Right atrium auricular region (tissue), 2 donors: ENCODE measurements at regions not wholly inside any gene's neighbourhood (a gene's known extent, or its start where the extent isn't known, plus 50 kb on each side); places are given as distances from the start of the nearest gene placed in this dataset.

Experiments used
- DNase-seq: peaks from one replicate; pipeline ENCODE4 v3.0.0-alpha.2; 2019; ENCODE audit warnings: low spot score
- H3K27ac ChIP-seq, 2 donors: fragments of 200-600 bp; sonication (generic); 1 replicate in 1 of 2; 2 replicates in 1 of 2; pipeline ENCODE4 v1.5.1; 2016 to 2019
- H3K27me3 ChIP-seq, 2 donors: fragments of 200-600 bp; sonication (generic); one replicate each; pipeline versions ENCODE4 v1.5.1 to v1.6.0; 2017 to 2019
- H3K36me3 ChIP-seq: fragments of 200-600 bp; sonication (generic); one replicate; pipeline ENCODE4 v1.5.1; 2016
- H3K4me1 ChIP-seq, 2 donors: fragments of 200-600 bp; sonication (generic); one replicate each; pipeline versions ENCODE4 v1.5.1 to v1.6.0; 2017 to 2019
- H3K4me3 ChIP-seq, 2 donors: fragments of 200-600 bp; sonication (generic); 1 replicate in 1 of 2; 2 replicates in 1 of 2; pipeline ENCODE4 v1.5.1; 2017 to 2019; ENCODE audit warnings: mild to moderate bottlenecking in 1 of 2, moderate library complexity in 1 of 2
- H3K9me3 ChIP-seq, 2 donors: fragments of 200-600 bp; sonication (generic); one replicate each; pipeline ENCODE4 v1.5.1; 2019
- TF ChIP-seq, protein P1 (sequence below), 2 donors: fragments of 200-600 bp; sonication (generic); IDR thresholded peaks; one replicate each; pipeline ENCODE4 v1.5.1; 2019; ENCODE audit warnings: antibody characterized with exemption in 2 of 2

DNA sequence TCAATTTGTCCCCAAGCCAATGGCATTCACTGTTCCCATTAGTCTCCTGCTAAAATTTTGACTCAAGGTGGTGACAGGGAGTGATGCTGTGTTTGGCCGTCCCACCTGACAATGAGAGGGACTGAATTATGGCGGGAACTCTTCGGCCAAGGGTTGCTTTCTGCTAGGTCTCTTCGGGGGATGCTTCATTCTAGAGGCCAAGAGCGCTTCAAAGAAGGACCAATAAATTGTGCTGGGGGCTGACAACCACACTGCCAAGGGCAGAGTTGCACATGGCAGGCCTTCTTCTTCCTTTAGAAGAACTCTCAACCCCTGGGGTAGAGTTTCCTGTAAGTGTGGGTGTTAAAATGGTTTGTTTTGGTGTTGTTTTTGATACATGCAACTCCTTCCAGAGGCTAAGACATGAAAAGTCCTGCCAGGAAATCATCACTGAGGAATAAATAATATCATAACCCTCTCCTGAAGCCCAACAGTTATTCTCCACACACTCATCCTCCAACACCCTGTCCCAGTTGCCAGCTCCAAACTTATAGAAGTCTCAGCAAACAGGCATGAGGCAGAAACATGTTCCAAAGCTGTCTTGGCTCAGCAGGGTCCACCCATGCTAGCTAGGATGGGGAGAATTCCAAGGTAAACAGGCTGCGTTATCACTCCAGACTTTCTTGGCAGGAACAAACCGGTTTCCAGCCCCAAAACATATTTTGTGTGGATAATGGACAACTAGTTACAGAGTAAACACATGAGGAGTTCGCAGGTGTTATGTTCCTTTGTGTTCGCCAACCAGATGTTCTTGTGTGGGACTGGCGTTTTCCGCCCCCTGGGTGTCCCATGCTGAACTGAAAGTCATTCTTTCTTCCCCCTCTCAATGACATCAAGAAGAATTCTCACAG lies 396.7 kb upstream of the RGMA start:
- H3K27ac ChIP-seq = peak overlapping the region; percentile 20 to 65
- no peaks in the 10 kb centered on the region for H3K36me3 ChIP-seq
- H3K4me3 ChIP-seq = no peak overlapping the region
- DNase-seq = peak; percentile 72
- peaks cover 0 to 5% of the 10 kb centered on the region in 2 donors for H3K4me1 ChIP-seq
- H3K27me3 ChIP-seq = no peaks in the 10 kb centered on the region
- TF ChIP-seq, protein P1, sequence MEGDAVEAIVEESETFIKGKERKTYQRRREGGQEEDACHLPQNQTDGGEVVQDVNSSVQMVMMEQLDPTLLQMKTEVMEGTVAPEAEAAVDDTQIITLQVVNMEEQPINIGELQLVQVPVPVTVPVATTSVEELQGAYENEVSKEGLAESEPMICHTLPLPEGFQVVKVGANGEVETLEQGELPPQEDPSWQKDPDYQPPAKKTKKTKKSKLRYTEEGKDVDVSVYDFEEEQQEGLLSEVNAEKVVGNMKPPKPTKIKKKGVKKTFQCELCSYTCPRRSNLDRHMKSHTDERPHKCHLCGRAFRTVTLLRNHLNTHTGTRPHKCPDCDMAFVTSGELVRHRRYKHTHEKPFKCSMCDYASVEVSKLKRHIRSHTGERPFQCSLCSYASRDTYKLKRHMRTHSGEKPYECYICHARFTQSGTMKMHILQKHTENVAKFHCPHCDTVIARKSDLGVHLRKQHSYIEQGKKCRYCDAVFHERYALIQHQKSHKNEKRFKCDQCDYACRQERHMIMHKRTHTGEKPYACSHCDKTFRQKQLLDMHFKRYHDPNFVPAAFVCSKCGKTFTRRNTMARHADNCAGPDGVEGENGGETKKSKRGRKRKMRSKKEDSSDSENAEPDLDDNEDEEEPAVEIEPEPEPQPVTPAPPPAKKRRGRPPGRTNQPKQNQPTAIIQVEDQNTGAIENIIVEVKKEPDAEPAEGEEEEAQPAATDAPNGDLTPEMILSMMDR (IDR thresholded peaks at IDR 0.05) = peak in 1 of 2 donors; percentile 27
- no peaks in the 10 kb centered on the region for H3K9me3 ChIP-seq

DNA sequence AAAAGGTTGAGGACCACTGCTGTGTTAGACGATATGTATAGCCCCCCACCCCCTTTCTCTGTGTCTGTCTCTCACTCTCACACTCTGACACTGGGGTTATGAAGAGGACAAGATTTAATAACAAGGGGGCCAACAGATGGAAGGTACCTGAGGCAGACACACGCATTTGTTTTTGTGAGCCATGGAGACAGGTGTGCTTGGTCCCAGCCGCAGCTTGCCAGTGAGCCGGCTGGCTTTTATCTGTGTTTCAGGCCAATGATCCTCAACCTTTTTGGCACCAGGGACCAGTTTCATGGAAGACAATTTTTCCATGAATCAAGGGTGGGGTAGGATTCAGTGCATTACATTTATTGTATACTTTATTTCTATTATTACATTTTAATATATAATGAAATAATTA lies 394.9 kb upstream of the RGMA start:
- Histone ChIP-seq H3K4me3 (no peak overlapping the region), H3K36me3 (no peaks in the 10 kb centered on the region), H3K9me3 (no peaks in the 10 kb centered on the region), H3K27me3 (no peaks in the 10 kb centered on the region), H3K27ac (no peak overlapping the region), H3K4me1 (peaks cover 0 to 5% of the 10 kb centered on the region in 2 donors)
- DNase-seq = no peak
- TF ChIP-seq, protein P1 (IDR thresholded peaks at IDR 0.05) = no peak

DNA sequence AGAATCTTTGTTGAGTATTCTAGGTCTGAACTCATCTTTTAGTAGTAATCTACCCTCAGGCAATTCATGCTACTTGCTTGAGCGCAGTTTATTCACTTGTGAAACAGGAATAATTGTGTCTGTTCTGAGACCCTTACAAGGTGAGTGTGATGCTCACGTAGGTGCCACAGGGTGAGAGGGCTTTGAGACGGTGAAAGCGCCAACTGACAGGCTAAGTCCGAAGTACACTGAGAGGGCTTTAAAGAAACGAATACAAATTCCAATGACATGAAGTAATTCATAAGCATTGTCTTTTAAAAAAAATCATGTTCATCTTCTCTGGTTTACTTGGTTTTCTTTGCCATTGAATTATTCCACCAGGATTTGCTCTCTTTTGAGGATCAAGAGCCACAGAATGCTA lies 393.7 kb upstream of the RGMA start:
- Histone ChIP-seq H3K4me1 (peaks cover 0 to 5% of the 10 kb centered on the region in 2 donors), H3K36me3 (no peaks in the 10 kb centered on the region), H3K27ac (no peak overlapping the region), H3K27me3 (no peaks in the 10 kb centered on the region), H3K9me3 (no peaks in the 10 kb centered on the region), H3K4me3 (no peak overlapping the region)
- DNase-seq = no peak
- TF ChIP-seq, protein P1 (IDR thresholded peaks at IDR 0.05) = no peak

DNA sequence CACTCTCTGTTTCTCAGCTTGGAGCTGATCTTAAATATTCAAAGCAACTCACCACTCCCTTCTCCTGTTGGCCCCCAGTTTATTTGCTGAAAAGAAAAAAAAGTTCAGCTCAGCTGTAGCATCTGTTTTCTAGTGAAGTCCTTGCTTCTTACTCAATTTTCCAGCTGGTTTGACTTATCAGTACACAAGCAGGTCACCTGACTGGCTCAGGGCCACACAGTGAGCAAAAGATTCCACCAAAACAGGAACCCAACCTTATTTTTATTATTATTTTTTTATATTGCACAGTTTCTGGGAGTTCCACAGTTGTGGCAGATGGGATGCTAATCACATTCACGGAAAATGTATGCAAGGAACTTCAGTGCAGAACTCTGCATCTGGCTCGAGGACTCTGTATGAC lies 390.7 kb upstream of the RGMA start:
- no peaks in the 10 kb centered on the region for H3K9me3 ChIP-seq
- no peaks in the 10 kb centered on the region for H3K36me3 ChIP-seq
- DNase-seq = peak; percentile 66
- H3K4me1 ChIP-seq = no peaks in the 10 kb centered on the region
- peak overlapping the region in 1 of 2 donors; percentile 53 for H3K27ac ChIP-seq
- H3K27me3 ChIP-seq = no peaks in the 10 kb centered on the region
- TF ChIP-seq, protein P1 (IDR thresholded peaks at IDR 0.05) = no peak
- H3K4me3 ChIP-seq = no peak overlapping the region

DNA sequence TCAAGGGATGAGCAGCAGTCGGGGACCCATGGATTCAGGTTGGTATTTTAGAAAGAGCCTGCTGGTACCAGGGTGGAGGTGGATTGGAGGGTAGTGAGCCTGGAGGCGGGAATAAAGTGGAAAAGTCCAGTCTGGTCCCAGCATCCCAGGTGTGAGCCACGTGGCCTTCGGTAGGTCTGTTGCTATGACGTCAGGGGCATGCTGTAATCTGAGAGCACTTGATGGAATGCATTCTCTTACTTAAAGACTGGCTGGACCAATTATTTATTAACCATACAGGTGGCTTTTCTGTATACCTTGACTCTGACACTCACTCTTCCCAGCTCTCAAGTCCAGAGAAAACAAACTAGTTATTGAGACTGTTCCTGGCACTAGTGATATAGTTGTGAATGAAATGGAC lies 389.9 kb upstream of the RGMA start:
- no peaks in the 10 kb centered on the region for H3K9me3 ChIP-seq
- DNase-seq = no peak
- no peak overlapping the region for H3K27ac ChIP-seq

More for the DNA sequence above, 389.9 kb upstream of the RGMA start:
- H3K4me1 ChIP-seq = no peaks in the 10 kb centered on the region
- H3K27me3 ChIP-seq = no peaks in the 10 kb centered on the region
- no peaks in the 10 kb centered on the region for H3K36me3 ChIP-seq
- H3K4me3 ChIP-seq = no peak overlapping the region
- TF ChIP-seq, protein P1 (IDR thresholded peaks at IDR 0.05) = no peak
